HepG2 (cell line): ENCODE measurements at regions not wholly inside any gene's neighbourhood (a gene's known extent, or its start where the extent isn't known, plus 50 kb on each side); places are given as distances from the start of the nearest gene placed in this dataset.

Experiments
- ATAC-seq: fragments of 200-7000 bp; cut with Tn5 transposase; 3 replicates; pipeline ENCODE4 v1.9.1; 2020; ENCODE audit warnings: mild to moderate bottlenecking, moderate library complexity
- BruUV-seq: library from RNA; stranded (reverse); fragments of 400-500 nt; replicated peaks from 2 replicates; lab custom pipeline; 2021; lab: Mats Ljungman, UMichigan
- CTCF ChIA-PET: fragments of 300-600 bp; formaldehyde crosslinking; extraction: SDS; loops from one replicate; lab custom pipeline; 2021; ENCODE audit warnings: low total read pairs, inconsistent platforms, low intra/inter-chr PET ratio; lab: Yijun Ruan, JAX
- POLR2A ChIA-PET: fragments of 350-600 bp; sonication (Branson Sonifier 250); formaldehyde crosslinking; loops from one replicate; lab custom pipeline; 2020; ENCODE audit warnings: antibody characterized with exemption, inconsistent platforms; lab: Yijun Ruan, JAX
- DNase-seq: peaks from one replicate; pipeline ENCODE4 v3.0.0-alpha.2; 2015; ENCODE audit warnings: low spot score
- FAIRE-seq: peaks from 3 replicates; lab custom pipeline; 2011; peaks lifted over from hg19 to GRCh38; lab: Jason Lieb, UNC
- H2AFZ ChIP-seq: one replicate; pipeline ENCODE4 v1.6.1; 2011; ENCODE audit warnings: low read length, inconsistent platforms
- H3K27ac ChIP-seq: fragments of 300-600 bp; 3 replicates; pipeline ENCODE4 v1.8.0; 2011; ENCODE audit warnings: mixed run types, mild to moderate bottlenecking, mixed read lengths, low read length, inconsistent platforms; ENCODE audit not compliant: insufficient read depth; ENCODE audit errors: extremely low read length
- H3K27me3 ChIP-seq, 2 experiments: fragments of 200-600 bp in 1 of 2; 2 replicates in 1 of 2; 3 replicates in 1 of 2; pipeline versions ENCODE4 v1.6.0 to v1.8.0; 2011; ENCODE audit warnings: low read length in 2 of 2, mild to moderate bottlenecking in 2 of 2, moderate library complexity in 2 of 2, inconsistent platforms in 1 of 2; ENCODE audit not compliant: insufficient read depth in 2 of 2, control insufficient read depth in 1 of 2
- H3K36me3 ChIP-seq, 2 experiments: fragments of 200-600 bp in 1 of 2; replicated peaks in 1 of 2; 2 replicates in 1 of 2; 3 replicates in 1 of 2; pipeline versions ENCODE4 v1.5.1 to v1.8.0; 2011; ENCODE audit warnings: low read length in 2 of 2, inconsistent platforms in 1 of 2; ENCODE audit not compliant: insufficient read depth in 2 of 2, control insufficient read depth in 1 of 2
- H3K4me1 ChIP-seq: 2 replicates; pipeline ENCODE4 v1.5.1; 2012; ENCODE audit warnings: low read length, inconsistent platforms; ENCODE audit not compliant: insufficient read depth
- H3K4me2 ChIP-seq: 2 replicates; pipeline ENCODE4 v1.6.0; 2011; ENCODE audit warnings: low read depth, low read length, inconsistent platforms
- H3K4me3 ChIP-seq, 3 experiments: fragments of 200-600 bp in 1 of 3; sonication (generic), shearing (Covaris generic) in 1 of 3; replicated peaks in 1 of 3; 2 replicates each; pipeline ENCODE4 v1.5.1; 2011 to 2016; ENCODE audit warnings: low read length in 3 of 3, inconsistent platforms in 2 of 3, low read depth in 2 of 3, mild to moderate bottlenecking in 2 of 3, control low read depth in 1 of 3, mixed read lengths in 1 of 3; ENCODE audit not compliant: insufficient read depth in 1 of 3
- H3K79me2 ChIP-seq: one replicate; pipeline ENCODE4 v1.6.1; 2011; ENCODE audit warnings: low read length, inconsistent platforms; ENCODE audit not compliant: insufficient read depth
- H3K9ac ChIP-seq: 2 replicates; pipeline ENCODE4 v1.6.0; 2011; ENCODE audit warnings: mild to moderate bottlenecking, low read depth, low read length, inconsistent platforms; ENCODE audit not compliant: insufficient read depth
- H3K9me3 ChIP-seq: 2 replicates; pipeline ENCODE4 v1.5.1; 2012; ENCODE audit warnings: mild to moderate bottlenecking, low read length
- H4K20me1 ChIP-seq: 2 replicates; pipeline ENCODE4 v1.6.0; 2011; ENCODE audit warnings: inconsistent platforms, mild to moderate bottlenecking, low read length, moderate library complexity; ENCODE audit not compliant: insufficient read depth
- KAT8 ChIP-seq: IDR thresholded peaks from 2 replicates; pipeline ENCODE4 v1.6.1; 2016; ENCODE audit warnings: missing genetic modification reagents, missing compliant biosample characterization
- POGZ ChIP-seq: sonication (generic); formaldehyde crosslinking; IDR thresholded peaks from 2 replicates; pipeline ENCODE4 v1.4.0; 2020; ENCODE audit warnings: mild to moderate bottlenecking, missing genetic modification reagents
- RAD21 ChIP-seq: fragments of 450-650 bp; formaldehyde crosslinking; IDR thresholded peaks from 2 replicates; pipeline ENCODE4 v1.5.0; 2020; ENCODE audit warnings: mild to moderate bottlenecking
- RELA ChIP-seq: sonication (generic); formaldehyde crosslinking; IDR thresholded peaks from 2 replicates; pipeline ENCODE4 v1.4.0; 2020; ENCODE audit warnings: missing genetic modification reagents
- SATB2 ChIP-seq: sonication (generic); formaldehyde crosslinking; IDR thresholded peaks from 2 replicates; pipeline ENCODE4 v1.5.0; 2020; ENCODE audit warnings: missing genetic modification reagents
- SYNCRIP ChIP-seq: fragments of 200-400 bp; formaldehyde crosslinking; IDR thresholded peaks from 2 replicates; pipeline ENCODE4 v1.6.1; 2018; ENCODE audit warnings: mild to moderate bottlenecking, low read depth, low read length; ENCODE audit not compliant: insufficient read depth
- THAP7 ChIP-seq: sonication (generic); formaldehyde crosslinking; IDR thresholded peaks from 2 replicates; pipeline ENCODE4 v1.8.1; 2023; ENCODE audit warnings: mild to moderate bottlenecking, missing genetic modification reagents
- WGBS: methylation state at CpG from one replicate; pipeline ENCODE4 v1.1.6; 2017; ENCODE audit warnings: low lambda C conversion rate; 5-methylcytosine and 5-hydroxymethylcytosine counted together
- in situ Hi-C: cut with HindIII; loops from 2 replicates; pipeline ENCODE4 v1.10.0; 2017; ENCODE audit warnings: low pct_unique_long_range_greater_than_20kb; ENCODE audit not compliant: extremely low pct_ligation_motif_present
- intact Hi-C: fragments of 100-400 bp; cut with micrococcal nuclease; formaldehyde crosslinking; loops from one replicate; pipeline ENCODE4 v1.10.0; 2022; ENCODE audit not compliant: unreplicated experiment
- TF ChIP-seq, protein P1 (sequence below): sonication (generic); formaldehyde crosslinking; IDR thresholded peaks from 2 replicates; pipeline ENCODE4 v1.9.0; 2021; ENCODE audit warnings: missing genetic modification reagents, mild to moderate bottlenecking, borderline replicate concordance
- TF ChIP-seq, protein P2 (sequence below), 2 experiments: fragments of 450-650 bp in 1 of 2; sonication (generic) in 1 of 2; formaldehyde crosslinking; IDR thresholded peaks; 2 replicates each; pipeline versions ENCODE4 v1.5.0 to v1.8.0; 2020 to 2022; ENCODE audit warnings: mild to moderate bottlenecking in 1 of 2, missing genetic modification reagents in 1 of 2
- TF ChIP-seq, protein P3 (sequence below): IDR thresholded peaks from 2 replicates; pipeline ENCODE4 v1.6.1; 2016; ENCODE audit warnings: low read depth, borderline replicate concordance

DNA sequence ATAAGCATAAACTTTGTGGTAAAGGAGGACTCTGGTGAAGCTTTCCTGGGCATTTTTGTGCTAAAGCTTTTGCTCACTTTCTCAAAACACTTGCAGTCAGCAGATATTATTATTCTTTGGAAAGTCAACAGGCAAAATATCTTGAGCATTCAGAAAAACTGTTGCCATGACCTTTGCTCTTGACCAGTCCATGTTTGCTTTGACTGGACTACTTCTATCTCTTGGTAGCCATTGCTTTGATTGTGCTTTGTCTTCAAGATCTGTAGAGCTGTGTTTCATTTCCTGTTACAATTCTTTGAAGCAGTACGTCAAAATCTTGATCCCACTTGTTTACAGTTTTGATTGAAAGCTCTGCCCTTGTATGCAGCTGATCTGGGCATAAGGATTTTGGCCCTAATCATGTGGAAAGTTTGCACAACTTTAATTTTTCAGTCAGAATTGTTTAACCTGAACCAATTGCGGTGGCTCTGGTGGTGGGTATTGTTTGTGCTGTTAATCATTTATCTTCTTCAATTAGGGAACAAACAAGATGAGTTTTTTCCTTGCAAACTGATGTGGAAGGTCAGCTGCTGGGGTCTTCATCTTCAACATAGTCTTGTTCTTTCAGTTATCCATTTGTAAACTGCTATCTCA, 121.5 kb upstream of the NUDT6 start (continued):
- TF ChIP-seq, protein P1, sequence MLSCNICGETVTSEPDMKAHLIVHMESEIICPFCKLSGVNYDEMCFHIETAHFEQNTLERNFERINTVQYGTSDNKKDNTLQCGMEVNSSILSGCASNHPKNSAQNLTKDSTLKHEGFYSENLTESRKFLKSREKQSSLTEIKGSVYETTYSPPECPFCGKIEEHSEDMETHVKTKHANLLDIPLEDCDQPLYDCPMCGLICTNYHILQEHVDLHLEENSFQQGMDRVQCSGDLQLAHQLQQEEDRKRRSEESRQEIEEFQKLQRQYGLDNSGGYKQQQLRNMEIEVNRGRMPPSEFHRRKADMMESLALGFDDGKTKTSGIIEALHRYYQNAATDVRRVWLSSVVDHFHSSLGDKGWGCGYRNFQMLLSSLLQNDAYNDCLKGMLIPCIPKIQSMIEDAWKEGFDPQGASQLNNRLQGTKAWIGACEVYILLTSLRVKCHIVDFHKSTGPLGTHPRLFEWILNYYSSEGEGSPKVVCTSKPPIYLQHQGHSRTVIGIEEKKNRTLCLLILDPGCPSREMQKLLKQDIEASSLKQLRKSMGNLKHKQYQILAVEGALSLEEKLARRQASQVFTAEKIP (CRISPR knock-in tag), result no peak
- TF ChIP-seq RAD21 (no peak), POGZ (CRISPR knock-in tag) (peak; percentile 83), RELA (CRISPR knock-in tag) (no peak), KAT8 (CRISPR knock-in tag) (0 out of 2 replicates have a peak, but pooled peaks have one; percentile 28)
- TF ChIP-seq, protein P2, sequence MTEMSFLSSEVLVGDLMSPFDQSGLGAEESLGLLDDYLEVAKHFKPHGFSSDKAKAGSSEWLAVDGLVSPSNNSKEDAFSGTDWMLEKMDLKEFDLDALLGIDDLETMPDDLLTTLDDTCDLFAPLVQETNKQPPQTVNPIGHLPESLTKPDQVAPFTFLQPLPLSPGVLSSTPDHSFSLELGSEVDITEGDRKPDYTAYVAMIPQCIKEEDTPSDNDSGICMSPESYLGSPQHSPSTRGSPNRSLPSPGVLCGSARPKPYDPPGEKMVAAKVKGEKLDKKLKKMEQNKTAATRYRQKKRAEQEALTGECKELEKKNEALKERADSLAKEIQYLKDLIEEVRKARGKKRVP (CRISPR knock-in tag; IDR thresholded peaks at IDR 0.05), result no peak
- TF ChIP-seq, all 625 proteins: peak for 42

- Histone ChIP-seq H3K4me2 (no peak overlapping the region), H4K20me1 (no peaks in the 10 kb centered on the region), H3K27ac (no peak overlapping the region), H3K9me3 (peaks cover 33% of the 10 kb centered on the region), H3K9ac (no peak overlapping the region), H3K79me2 (no peaks in the 10 kb centered on the region), H3K4me3 (no peak overlapping the region), H3K4me1 (peaks cover 19% of the 10 kb centered on the region), H2AFZ (no peak overlapping the region), H3K27me3 (no peaks in the 10 kb centered on the region), H3K36me3 (no peaks in the 10 kb centered on the region; a peak in 1 of 5 replicates)
- ChIA-PET POLR2A (no interaction called here), CTCF (no interaction called here)
- no peak for TF ChIP-seq SATB2 (CRISPR knock-in tag)
- TF ChIP-seq THAP7 (CRISPR knock-in tag), result no peak
- no peak for TF ChIP-seq SYNCRIP
- TF ChIP-seq, protein P3, sequence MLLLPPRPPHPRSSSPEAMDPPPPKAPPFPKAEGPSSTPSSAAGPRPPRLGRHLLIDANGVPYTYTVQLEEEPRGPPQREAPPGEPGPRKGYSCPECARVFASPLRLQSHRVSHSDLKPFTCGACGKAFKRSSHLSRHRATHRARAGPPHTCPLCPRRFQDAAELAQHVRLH (CRISPR knock-in tag), result no peak
- FAIRE-seq (no peak), DNase-seq (no peak), ATAC-seq (no peak)
- 95% methylated on average over 3 of the region's 3 CpGs for WGBS
- BruUV-seq, result no TSS peak
- in situ Hi-C loops, result no loop called here
- intact Hi-C loops, result no loop called here
These were observed 123.7 kb upstream of the NUDT6 start for GRCh38 chr4:123046096-123046495.
